Loucy (cell line): ENCODE measurements at regions not wholly inside any gene's neighbourhood (a gene's known extent, or its start where the extent isn't known, plus 50 kb on each side); places are given as distances from the start of the nearest gene placed in this dataset.

Experiments
- H2AFZ ChIP-seq: fragments of 200-600 bp; sonication (generic); 2 replicates; pipeline ENCODE4 v1.6.0; 2016; ENCODE audit warnings: antibody characterized with exemption, mild to moderate bottlenecking, low read length, moderate library complexity
- H3F3A ChIP-seq: fragments of 200-600 bp; 2 replicates; pipeline ENCODE4 v1.6.0; 2016; ENCODE audit warnings: antibody characterized with exemption, low read depth, mild to moderate bottlenecking
- H3K27me3 ChIP-seq: fragments of 200-600 bp; sonication (generic); 2 replicates; pipeline ENCODE4 v1.6.1; 2014; ENCODE audit warnings: low read length, mild to moderate bottlenecking; ENCODE audit not compliant: insufficient read depth, poor library complexity, severe bottlenecking
- H3K36me3 ChIP-seq: fragments of 200-600 bp; sonication (generic); 2 replicates; pipeline ENCODE4 v1.6.1; 2016; ENCODE audit warnings: low read length; ENCODE audit not compliant: insufficient read depth
- H3K4me1 ChIP-seq: fragments of 200-600 bp; sonication (generic); 2 replicates; pipeline ENCODE4 v1.5.1; 2014; ENCODE audit warnings: low read length, mild to moderate bottlenecking; ENCODE audit not compliant: insufficient read depth, poor library complexity, severe bottlenecking
- H3K4me2 ChIP-seq: fragments of 200-600 bp; sonication (generic); 2 replicates; pipeline ENCODE4 v1.6.0; 2014; ENCODE audit warnings: antibody characterized with exemption, low read length, low read depth, mild to moderate bottlenecking; ENCODE audit not compliant: poor library complexity, severe bottlenecking
- H3K4me3 ChIP-seq: fragments of 200-600 bp; sonication (generic); 2 replicates; pipeline ENCODE4 v1.5.1; 2014; ENCODE audit warnings: low read length, mild to moderate bottlenecking, mixed read lengths; ENCODE audit not compliant: poor library complexity, severe bottlenecking
- H3K79me2 ChIP-seq: fragments of 200-600 bp; sonication (generic); 2 replicates; pipeline ENCODE4 v1.6.1; 2014; ENCODE audit warnings: low read length; ENCODE audit not compliant: insufficient read depth
- H3K9ac ChIP-seq: fragments of 200-600 bp; sonication (generic); 2 replicates; pipeline ENCODE4 v1.6.0; 2014; ENCODE audit warnings: mild to moderate bottlenecking, low read depth, low read length, moderate library complexity; ENCODE audit not compliant: poor library complexity, severe bottlenecking
- H3K9me2 ChIP-seq: fragments of 200-600 bp; sonication (generic); replicated peaks from 2 replicates; pipeline ENCODE4 v1.6.1; 2016; ENCODE audit warnings: low read depth, low read length, mixed read lengths
- H3K9me3 ChIP-seq: fragments of 200-600 bp; sonication (generic); 2 replicates; pipeline ENCODE4 v1.6.1; 2014; ENCODE audit warnings: mild to moderate bottlenecking, antibody characterized with exemption, low read length, low read depth; ENCODE audit not compliant: insufficient read depth
- H4K20me1 ChIP-seq: fragments of 200-600 bp; sonication (generic); 2 replicates; pipeline ENCODE4 v1.6.0; 2014; ENCODE audit warnings: antibody characterized with exemption, low read length, mild to moderate bottlenecking; ENCODE audit not compliant: insufficient read depth, poor library complexity, severe bottlenecking
- EZH2phosphoT487 ChIP-seq: fragments of 200-600 bp; IDR thresholded peaks from 2 replicates; pipeline ENCODE4 v1.6.1; 2018; ENCODE audit warnings: antibody characterized with exemption, mild to moderate bottlenecking, moderate library complexity, borderline replicate concordance
- TF ChIP-seq, protein P1 (sequence below): fragments of 200-600 bp; sonication (generic); conservative IDR thresholded peaks from 2 replicates; pipeline ENCODE4 v1.5.1; 2014; ENCODE audit warnings: mild to moderate bottlenecking, antibody characterized with exemption, low read length

DNA sequence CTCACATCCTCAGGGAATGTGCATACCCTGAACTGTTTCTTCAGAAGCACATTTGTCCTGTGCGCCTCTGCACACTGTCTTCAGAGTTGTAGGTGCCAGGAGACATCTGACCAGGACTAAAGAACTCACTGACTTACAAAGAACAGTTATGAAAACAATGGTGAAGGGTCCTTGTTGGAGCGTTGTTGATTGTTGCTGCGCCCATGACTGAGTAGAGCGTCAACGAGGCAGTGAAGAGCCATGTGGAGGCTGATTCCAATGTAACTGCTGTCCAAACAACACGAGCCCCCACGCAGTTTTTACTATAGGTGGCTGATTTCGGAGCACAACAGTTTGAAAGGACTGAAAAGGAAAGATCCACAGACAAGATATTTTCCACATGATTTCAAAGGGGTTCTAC is 380.3 kb downstream of the CDH26 start:
- H3F3A ChIP-seq, result no peaks in the 10 kb centered on the region
- H3K4me1 ChIP-seq, result no peaks in the 10 kb centered on the region
- TF ChIP-seq, protein P1, sequence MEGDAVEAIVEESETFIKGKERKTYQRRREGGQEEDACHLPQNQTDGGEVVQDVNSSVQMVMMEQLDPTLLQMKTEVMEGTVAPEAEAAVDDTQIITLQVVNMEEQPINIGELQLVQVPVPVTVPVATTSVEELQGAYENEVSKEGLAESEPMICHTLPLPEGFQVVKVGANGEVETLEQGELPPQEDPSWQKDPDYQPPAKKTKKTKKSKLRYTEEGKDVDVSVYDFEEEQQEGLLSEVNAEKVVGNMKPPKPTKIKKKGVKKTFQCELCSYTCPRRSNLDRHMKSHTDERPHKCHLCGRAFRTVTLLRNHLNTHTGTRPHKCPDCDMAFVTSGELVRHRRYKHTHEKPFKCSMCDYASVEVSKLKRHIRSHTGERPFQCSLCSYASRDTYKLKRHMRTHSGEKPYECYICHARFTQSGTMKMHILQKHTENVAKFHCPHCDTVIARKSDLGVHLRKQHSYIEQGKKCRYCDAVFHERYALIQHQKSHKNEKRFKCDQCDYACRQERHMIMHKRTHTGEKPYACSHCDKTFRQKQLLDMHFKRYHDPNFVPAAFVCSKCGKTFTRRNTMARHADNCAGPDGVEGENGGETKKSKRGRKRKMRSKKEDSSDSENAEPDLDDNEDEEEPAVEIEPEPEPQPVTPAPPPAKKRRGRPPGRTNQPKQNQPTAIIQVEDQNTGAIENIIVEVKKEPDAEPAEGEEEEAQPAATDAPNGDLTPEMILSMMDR, result no peak
- TF ChIP-seq EZH2phosphoT487, result no peak
- H3K9ac ChIP-seq, result no peak overlapping the region
- H2AFZ ChIP-seq, result no peak overlapping the region
- H3K79me2 ChIP-seq, result no peaks in the 10 kb centered on the region
- H3K9me3 ChIP-seq, result no peaks in the 10 kb centered on the region
- no peak overlapping the region for H3K4me2 ChIP-seq
- H3K36me3 ChIP-seq, result no peaks in the 10 kb centered on the region
- H3K9me2 ChIP-seq, result no peaks in the 10 kb centered on the region
- H3K4me3 ChIP-seq, result no peak overlapping the region
- H3K27me3 ChIP-seq, result no peaks in the 10 kb centered on the region
- H4K20me1 ChIP-seq, result no peaks in the 10 kb centered on the region

DNA sequence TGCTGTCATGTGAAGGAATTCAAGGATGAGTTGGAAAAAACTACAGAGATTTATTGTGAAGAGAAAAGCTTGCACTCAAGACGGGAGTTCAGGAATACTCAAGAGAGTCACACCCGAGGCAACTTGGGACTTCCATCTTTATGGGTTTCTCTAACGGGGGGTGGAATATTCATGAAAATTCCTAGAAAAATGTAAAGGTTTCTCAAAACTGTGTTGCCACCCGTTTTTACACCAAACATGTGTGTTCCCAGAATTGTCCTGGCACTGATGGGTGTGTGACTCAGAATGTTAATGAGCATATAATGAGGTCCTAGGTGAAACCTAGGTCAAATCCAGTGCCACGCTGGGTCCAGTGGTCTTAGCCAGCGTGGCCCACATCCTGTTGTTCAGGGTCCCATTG is 381.5 kb downstream of the CDH26 start:
- H3F3A ChIP-seq, result no peaks in the 10 kb centered on the region
- no peaks in the 10 kb centered on the region for H3K4me1 ChIP-seq
- no peaks in the 10 kb centered on the region for H3K79me2 ChIP-seq
- H3K9me3 ChIP-seq, result no peaks in the 10 kb centered on the region
- no peaks in the 10 kb centered on the region for H4K20me1 ChIP-seq
- H3K9ac ChIP-seq, result no peak overlapping the region
- TF ChIP-seq EZH2phosphoT487, result no peak
- TF ChIP-seq, protein P1, result no peak
- no peaks in the 10 kb centered on the region for H3K27me3 ChIP-seq
- H3K4me3 ChIP-seq, result no peak overlapping the region
- no peaks in the 10 kb centered on the region for H3K36me3 ChIP-seq
- H3K4me2 ChIP-seq, result no peak overlapping the region
- no peak overlapping the region for H2AFZ ChIP-seq
- no peaks in the 10 kb centered on the region for H3K9me2 ChIP-seq

DNA sequence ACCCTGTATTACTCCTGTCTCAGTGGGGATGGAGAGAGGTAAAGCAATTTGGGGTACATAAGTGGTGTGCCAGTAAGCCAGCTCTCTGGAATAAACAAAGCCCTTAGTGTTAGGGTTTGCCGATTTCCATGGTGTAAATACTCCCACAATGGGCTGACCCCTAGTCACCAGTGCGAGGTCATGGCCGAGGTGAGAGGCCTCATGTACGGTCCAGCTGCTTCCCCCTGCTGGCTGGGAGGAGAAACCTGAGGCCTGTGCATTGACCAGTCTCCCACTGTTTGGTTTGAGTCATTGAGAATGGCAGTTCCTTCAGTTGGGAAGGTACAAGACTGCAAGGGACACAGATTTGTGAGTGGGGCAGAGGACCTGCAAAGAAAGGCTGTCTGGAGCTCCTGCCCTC is 382.0 kb downstream of the CDH26 start:
- Histone ChIP-seq H3K4me3 (no peak overlapping the region), H4K20me1 (no peaks in the 10 kb centered on the region), H3K36me3 (no peaks in the 10 kb centered on the region), H3K79me2 (no peaks in the 10 kb centered on the region), H3K9me2 (no peaks in the 10 kb centered on the region), H3K27me3 (no peaks in the 10 kb centered on the region), H3K9me3 (no peaks in the 10 kb centered on the region), H3K4me1 (no peaks in the 10 kb centered on the region), H2AFZ (no peak overlapping the region), H3K9ac (no peak overlapping the region), H3K4me2 (no peak overlapping the region), H3F3A (no peaks in the 10 kb centered on the region)
- TF ChIP-seq, protein P1, result peak; percentile 29; the same call in 1 of the 2 replicates
- TF ChIP-seq EZH2phosphoT487, result no peak
